Body of pancreas (tissue), 4 donors: ENCODE measurements at regions not wholly inside any gene's neighbourhood (a gene's known extent, or its start where the extent isn't known, plus 50 kb on each side); places are given as distances from the start of the nearest gene placed in this dataset.

Experiments
- POLR2A ChIP-seq, 3 donors: fragments of 450-650 bp; IDR thresholded peaks; one replicate each; pipeline ENCODE4 v1.6.1; 2016; ENCODE audit warnings: antibody characterized with exemption in 3 of 3, mild to moderate bottlenecking in 2 of 3
- TF ChIP-seq, protein P1 (sequence below), 7 experiments: fragments of 450-650 bp in 4 of 7; fragments of 200-600 bp in 3 of 7; sonication (generic) in 3 of 7; IDR thresholded peaks; one replicate each; pipeline ENCODE4 v1.5.1; 2016 to 2019; ENCODE audit warnings: antibody characterized with exemption in 7 of 7

DNA sequence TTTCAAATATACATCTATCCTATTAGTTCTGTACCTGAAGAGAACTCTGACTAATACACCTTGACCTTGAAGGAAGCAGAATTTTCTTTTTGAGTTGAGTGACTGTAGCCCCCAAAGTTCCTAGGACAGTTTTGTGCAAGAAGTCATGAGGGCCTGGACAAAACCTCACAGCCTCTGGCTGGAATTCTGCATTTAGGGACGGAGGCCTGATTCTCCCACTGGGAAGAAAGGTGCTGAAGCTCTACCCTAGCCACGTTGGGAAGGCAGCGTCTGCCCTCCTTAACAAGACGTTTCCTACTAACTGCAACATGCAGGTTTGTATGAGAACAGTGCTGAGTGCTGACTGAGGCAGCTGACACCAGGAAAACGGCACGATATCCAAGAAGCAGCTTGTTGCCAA is 74.4 kb upstream of the ZCCHC2 start:
- TF ChIP-seq, protein P1, sequence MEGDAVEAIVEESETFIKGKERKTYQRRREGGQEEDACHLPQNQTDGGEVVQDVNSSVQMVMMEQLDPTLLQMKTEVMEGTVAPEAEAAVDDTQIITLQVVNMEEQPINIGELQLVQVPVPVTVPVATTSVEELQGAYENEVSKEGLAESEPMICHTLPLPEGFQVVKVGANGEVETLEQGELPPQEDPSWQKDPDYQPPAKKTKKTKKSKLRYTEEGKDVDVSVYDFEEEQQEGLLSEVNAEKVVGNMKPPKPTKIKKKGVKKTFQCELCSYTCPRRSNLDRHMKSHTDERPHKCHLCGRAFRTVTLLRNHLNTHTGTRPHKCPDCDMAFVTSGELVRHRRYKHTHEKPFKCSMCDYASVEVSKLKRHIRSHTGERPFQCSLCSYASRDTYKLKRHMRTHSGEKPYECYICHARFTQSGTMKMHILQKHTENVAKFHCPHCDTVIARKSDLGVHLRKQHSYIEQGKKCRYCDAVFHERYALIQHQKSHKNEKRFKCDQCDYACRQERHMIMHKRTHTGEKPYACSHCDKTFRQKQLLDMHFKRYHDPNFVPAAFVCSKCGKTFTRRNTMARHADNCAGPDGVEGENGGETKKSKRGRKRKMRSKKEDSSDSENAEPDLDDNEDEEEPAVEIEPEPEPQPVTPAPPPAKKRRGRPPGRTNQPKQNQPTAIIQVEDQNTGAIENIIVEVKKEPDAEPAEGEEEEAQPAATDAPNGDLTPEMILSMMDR (IDR thresholded peaks at IDR 0.05) = no peak
- no peak for TF ChIP-seq POLR2A (IDR thresholded peaks at IDR 0.05)
